C1 segment of cervical spinal cord (tissue), 14 donors: ENCODE measurements at regions not wholly inside any gene's neighbourhood (a gene's known extent, or its start where the extent isn't known, plus 50 kb on each side); places are given as distances from the start of the nearest gene placed in this dataset.
A peak's percentile ranks its signal among the peaks of the same experiment; 100 is the strongest.

Experiments used
- DNase-seq, 14 donors: peaks; one replicate each; lab custom pipeline; 2025; lab: John Stamatoyannopoulos, UW

- DNase-seq: no peak
Measured at GRCh38 chr20:11205769-11206362, 532.1 kb upstream of the JAG1 start.

GRCh38 chr20:11207749-11208502 is 534.1 kb upstream of the JAG1 start:
- DNase-seq: no peak

GRCh38 chr20:11210611-11211010 is 536.8 kb upstream of the JAG1 start:
- DNase-seq: no peak

GRCh38 chr20:11212272-11212671 is 538.5 kb upstream of the JAG1 start:
- DNase-seq: no peak

- DNase-seq: no peak
Measured at GRCh38 chr20:11212902-11213301, 539.1 kb upstream of the JAG1 start.

GRCh38 chr20:11214256-11214840 is 540.5 kb upstream of the JAG1 start:
- DNase-seq: no peak

- no peak for DNase-seq
Measured at GRCh38 chr20:11216451-11217314, 542.9 kb upstream of the JAG1 start.

- no peak for DNase-seq
Measured at GRCh38 chr20:11217326-11218172, 543.8 kb upstream of the JAG1 start.

GRCh38 chr20:11218173-11218680 is 544.4 kb upstream of the JAG1 start:
- DNase-seq: no peak

- DNase-seq: no peak
Measured at GRCh38 chr20:11219192-11219591, 545.4 kb upstream of the JAG1 start.

- DNase-seq: no peak
Measured at GRCh38 chr20:11221046-11221445, 547.2 kb upstream of the JAG1 start.

- DNase-seq: no peak
Measured at GRCh38 chr20:11222243-11222642, 548.4 kb upstream of the JAG1 start.

- no peak for DNase-seq
Measured at GRCh38 chr20:11227602-11228001, 553.8 kb upstream of the JAG1 start.

GRCh38 chr20:11229772-11230171 is 556.0 kb upstream of the JAG1 start:
- DNase-seq: peak in 4 of 14 donors; percentile 17 to 33 (median 19)

- no peak for DNase-seq
Measured at GRCh38 chr20:11230999-11231398, 557.2 kb upstream of the JAG1 start.

GRCh38 chr20:11231742-11232648 is 558.2 kb upstream of the JAG1 start:
- DNase-seq: peak in 7 of 14 donors; percentile 27 to 51 (median 43)

- no peak for DNase-seq
Measured at GRCh38 chr20:11232896-11233295, 559.1 kb upstream of the JAG1 start.

GRCh38 chr20:11234181-11234580 is 560.4 kb upstream of the JAG1 start:
- no peak for DNase-seq

GRCh38 chr20:11234608-11235007 is 560.8 kb upstream of the JAG1 start:
- DNase-seq: no peak

- no peak for DNase-seq
Measured at GRCh38 chr20:11235058-11235457, 561.3 kb upstream of the JAG1 start.
